ENCODE measurements at regions not wholly inside any gene's neighbourhood (a gene's known extent, or its start where the extent isn't known, plus 50 kb on each side); places are given as distances from the start of the nearest gene placed in this dataset.

GRCh38 chr4:165698272-165698671 lies 174.8 kb upstream of the TLL1 start:
- DNase-seq (ENCODE audit: low spot score): no peak
- Histone ChIP-seq H3K36me3 (ENCODE audit: control insufficient read depth in 4 of 4, insufficient read depth in 3 of 4, low read depth in 1 of 4, low read length in 3 of 4) (no peaks in the 10 kb centered on the region), H3K9ac (ENCODE audit: low read depth in 1 of 2, low read length in 2 of 2) (no peak overlapping the region), H3K4me1 (ENCODE audit: control insufficient read depth in 4 of 4, insufficient read depth in 4 of 4, low read length in 3 of 4) (no peaks in the 10 kb centered on the region), H3K27me3 (ENCODE audit: control insufficient read depth in 4 of 4, insufficient read depth in 4 of 4, low read length in 3 of 4) (no peaks in the 10 kb centered on the region), H3K4me3 (ENCODE audit: low read depth in 1 of 3, low read length in 3 of 3) (no peak overlapping the region), H3K9me3 (ENCODE audit: control insufficient read depth in 4 of 4, low read length in 3 of 4) (no peaks in the 10 kb centered on the region), H3K27ac (ENCODE audit: low read depth in 1 of 2, low read length in 2 of 2) (no peak overlapping the region)
- TF ChIP-seq TAF1 (conservative IDR thresholded peaks at IDR 0.05): no peak
- no peak for TF ChIP-seq RAD21 (IDR thresholded peaks at IDR 0.05)
- TF ChIP-seq REST (IDR thresholded peaks at IDR 0.05): no peak
- TF ChIP-seq HNF4G (IDR thresholded peaks at IDR 0.05): no peak
- TF ChIP-seq EGR1 (IDR thresholded peaks at IDR 0.05; ENCODE audit: low read depth in 2 of 2): no peak
- TF ChIP-seq FOXA2 (IDR thresholded peaks at IDR 0.05): no peak
- no peak for TF ChIP-seq JUND (IDR thresholded peaks at IDR 0.05)
- no peak for TF ChIP-seq SP1 (IDR thresholded peaks at IDR 0.05)
- no peak for TF ChIP-seq NR2F2 (IDR thresholded peaks at IDR 0.05)
- 47% methylated on average over 2 of the region's 2 CpGs for WGBS

DNA sequence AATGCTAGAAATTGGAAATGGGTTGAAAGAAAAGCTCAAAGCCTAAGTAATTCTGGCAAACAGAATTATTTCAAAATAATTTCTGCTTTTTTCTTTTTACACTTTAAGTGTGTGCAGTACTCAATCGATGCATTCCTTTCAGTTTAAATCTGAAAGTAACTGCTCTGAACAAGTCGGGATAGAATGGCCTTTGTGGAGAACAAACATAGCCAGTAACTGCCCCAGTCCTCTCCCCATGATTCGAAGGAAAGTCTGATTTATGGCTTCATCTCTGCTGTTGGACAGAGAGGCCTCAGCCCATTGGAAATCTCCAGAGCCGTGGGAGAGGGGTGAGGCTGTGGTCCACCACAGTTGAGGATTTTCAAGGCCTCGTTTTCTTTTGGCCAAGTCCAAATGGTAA lies 174.0 kb upstream of the TLL1 start:
- no peaks in the 10 kb centered on the region for H3K4me1 ChIP-seq (ENCODE audit: control insufficient read depth in 4 of 4, insufficient read depth in 4 of 4, low read length in 3 of 4)
- H3K36me3 ChIP-seq (ENCODE audit: control insufficient read depth in 4 of 4, insufficient read depth in 3 of 4, low read depth in 1 of 4, low read length in 3 of 4): no peaks in the 10 kb centered on the region
- H3K4me3 ChIP-seq (ENCODE audit: low read depth in 1 of 3, low read length in 3 of 3): no peak overlapping the region
- no peak overlapping the region for H3K27ac ChIP-seq (ENCODE audit: low read depth in 1 of 2, low read length in 2 of 2)
- no peak for DNase-seq (ENCODE audit: low spot score)
- H3K9ac ChIP-seq (ENCODE audit: low read depth in 1 of 2, low read length in 2 of 2): no peak overlapping the region
- WGBS: 84% methylated on average over 5 of the region's 5 CpGs
- TF ChIP-seq HNF4A (conservative IDR thresholded peaks at IDR 0.05) (no peak), SP1 (IDR thresholded peaks at IDR 0.05) (no peak), YY1 (IDR thresholded peaks at IDR 0.05) (no peak), HNF4G (IDR thresholded peaks at IDR 0.05) (no peak), RXRA (IDR thresholded peaks at IDR 0.05) (no peak), FOXA1 (IDR thresholded peaks at IDR 0.05) (no peak), RAD21 (IDR thresholded peaks at IDR 0.05) (no peak), GABPA (IDR thresholded peaks at IDR 0.05 in 1 of 2, conservative IDR thresholded peaks at IDR 0.05 in 1 of 2) (no peak), TAF1 (conservative IDR thresholded peaks at IDR 0.05) (no peak), MAX (IDR thresholded peaks at IDR 0.05) (no peak), NR2F2 (IDR thresholded peaks at IDR 0.05) (no peak), JUND (IDR thresholded peaks at IDR 0.05) (no peak), FOXA2 (IDR thresholded peaks at IDR 0.05) (no peak)
- TF ChIP-seq, protein P1, sequence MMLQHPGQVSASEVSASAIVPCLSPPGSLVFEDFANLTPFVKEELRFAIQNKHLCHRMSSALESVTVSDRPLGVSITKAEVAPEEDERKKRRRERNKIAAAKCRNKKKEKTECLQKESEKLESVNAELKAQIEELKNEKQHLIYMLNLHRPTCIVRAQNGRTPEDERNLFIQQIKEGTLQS (IDR thresholded peaks at IDR 0.05): no peak
- TF ChIP-seq, protein P2, sequence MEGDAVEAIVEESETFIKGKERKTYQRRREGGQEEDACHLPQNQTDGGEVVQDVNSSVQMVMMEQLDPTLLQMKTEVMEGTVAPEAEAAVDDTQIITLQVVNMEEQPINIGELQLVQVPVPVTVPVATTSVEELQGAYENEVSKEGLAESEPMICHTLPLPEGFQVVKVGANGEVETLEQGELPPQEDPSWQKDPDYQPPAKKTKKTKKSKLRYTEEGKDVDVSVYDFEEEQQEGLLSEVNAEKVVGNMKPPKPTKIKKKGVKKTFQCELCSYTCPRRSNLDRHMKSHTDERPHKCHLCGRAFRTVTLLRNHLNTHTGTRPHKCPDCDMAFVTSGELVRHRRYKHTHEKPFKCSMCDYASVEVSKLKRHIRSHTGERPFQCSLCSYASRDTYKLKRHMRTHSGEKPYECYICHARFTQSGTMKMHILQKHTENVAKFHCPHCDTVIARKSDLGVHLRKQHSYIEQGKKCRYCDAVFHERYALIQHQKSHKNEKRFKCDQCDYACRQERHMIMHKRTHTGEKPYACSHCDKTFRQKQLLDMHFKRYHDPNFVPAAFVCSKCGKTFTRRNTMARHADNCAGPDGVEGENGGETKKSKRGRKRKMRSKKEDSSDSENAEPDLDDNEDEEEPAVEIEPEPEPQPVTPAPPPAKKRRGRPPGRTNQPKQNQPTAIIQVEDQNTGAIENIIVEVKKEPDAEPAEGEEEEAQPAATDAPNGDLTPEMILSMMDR (IDR thresholded peaks at IDR 0.05; ENCODE audit: low read depth, low read length, missing input control): no peak
- H3K27me3 ChIP-seq (ENCODE audit: control insufficient read depth in 4 of 4, insufficient read depth in 4 of 4, low read length in 3 of 4): no peaks in the 10 kb centered on the region
- no peaks in the 10 kb centered on the region for H3K9me3 ChIP-seq (ENCODE audit: control insufficient read depth in 4 of 4, low read length in 3 of 4)
